ENCODE measurements at regions not wholly inside any gene's neighbourhood (a gene's known extent, or its start where the extent isn't known, plus 50 kb on each side); places are given as distances from the start of the nearest gene placed in this dataset.

GRCh38 chr5:28065656-28066055 lies 1027.3 kb upstream of the CDH9 start:
- Histone ChIP-seq H3K27ac (no peak overlapping the region), H3K27me3 (replicated peaks) (no peaks in the 10 kb centered on the region), H3K4me3 (ENCODE audit: low read depth, low read length) (no peak overlapping the region), H3K36me3 (replicated peaks) (no peaks in the 10 kb centered on the region)
- DNase-seq: no peak
- TF ChIP-seq CTCF (IDR thresholded peaks at IDR 0.05; ENCODE audit: low read depth, low read length, missing control alignments): no peak
- in situ Hi-C loops (cut with HindIII; ENCODE audit: low pct_ligation_motif_present, low sequenced_read_pairs): no loop called here

- H3K4me3 ChIP-seq (ENCODE audit: low read depth, low read length): no peak overlapping the region
- in situ Hi-C loops (cut with HindIII; ENCODE audit: low pct_ligation_motif_present, low sequenced_read_pairs): no loop called here
- no peak overlapping the region for H3K27ac ChIP-seq
- no peaks in the 10 kb centered on the region for H3K36me3 ChIP-seq (replicated peaks)
- no peak for TF ChIP-seq CTCF (IDR thresholded peaks at IDR 0.05; ENCODE audit: low read depth, low read length, missing control alignments)
- no peaks in the 10 kb centered on the region for H3K27me3 ChIP-seq (replicated peaks)
- DNase-seq: no peak
Measured at GRCh38 chr5:28046596-28046995, 1008.2 kb upstream of the CDH9 start.

GRCh38 chr5:28027851-28028250 lies 989.5 kb upstream of the CDH9 start:
- Histone ChIP-seq H3K27ac (no peak overlapping the region), H3K36me3 (replicated peaks) (no peaks in the 10 kb centered on the region), H3K4me3 (ENCODE audit: low read depth, low read length) (no peak overlapping the region), H3K27me3 (replicated peaks) (no peaks in the 10 kb centered on the region)
- TF ChIP-seq CTCF (IDR thresholded peaks at IDR 0.05; ENCODE audit: low read depth, low read length, missing control alignments): no peak
- in situ Hi-C loops (cut with HindIII; ENCODE audit: low pct_ligation_motif_present, low sequenced_read_pairs): no loop called here
- DNase-seq: no peak

GRCh38 chr5:28017178-28017577 lies 978.8 kb upstream of the CDH9 start:
- in situ Hi-C loops (cut with HindIII; ENCODE audit: low pct_ligation_motif_present, low sequenced_read_pairs): no loop called here
- no peak for DNase-seq
- no peak overlapping the region for H3K27ac ChIP-seq

GRCh38 chr5:28014779-28015178 lies 976.4 kb upstream of the CDH9 start:
- H3K27me3 ChIP-seq (replicated peaks): no peaks in the 10 kb centered on the region
- H3K27ac ChIP-seq: no peak overlapping the region
- peak; percentile 51 for TF ChIP-seq CTCF (IDR thresholded peaks at IDR 0.05; ENCODE audit: low read depth, low read length, missing control alignments)
- H3K36me3 ChIP-seq (replicated peaks): no peaks in the 10 kb centered on the region
- no peak overlapping the region for H3K4me3 ChIP-seq (ENCODE audit: low read depth, low read length)
- in situ Hi-C loops (cut with HindIII; ENCODE audit: low pct_ligation_motif_present, low sequenced_read_pairs): no loop called here
- DNase-seq: peak; percentile 33

More at GRCh38 chr5:28017178-28017577, 978.8 kb upstream of the CDH9 start:
- Histone ChIP-seq H3K27me3 (replicated peaks) (no peaks in the 10 kb centered on the region), H3K4me3 (ENCODE audit: low read depth, low read length) (no peak overlapping the region), H3K36me3 (replicated peaks) (no peaks in the 10 kb centered on the region)
- TF ChIP-seq CTCF (IDR thresholded peaks at IDR 0.05; ENCODE audit: low read depth, low read length, missing control alignments): no peak

GRCh38 chr5:28012538-28012937 lies 974.2 kb upstream of the CDH9 start:
- no peak overlapping the region for H3K4me3 ChIP-seq (ENCODE audit: low read depth, low read length)
- H3K27me3 ChIP-seq (replicated peaks): no peaks in the 10 kb centered on the region
- in situ Hi-C loops (cut with HindIII; ENCODE audit: low pct_ligation_motif_present, low sequenced_read_pairs): no loop called here
- DNase-seq: no peak
- H3K27ac ChIP-seq: no peak overlapping the region
- TF ChIP-seq CTCF (IDR thresholded peaks at IDR 0.05; ENCODE audit: low read depth, low read length, missing control alignments): no peak
- no peaks in the 10 kb centered on the region for H3K36me3 ChIP-seq (replicated peaks)

Data from brain microvascular endothelial cell (primary cell).